ENCODE measurements at regions not wholly inside any gene's neighbourhood (a gene's known extent, or its start where the extent isn't known, plus 50 kb on each side); places are given as distances from the start of the nearest gene placed in this dataset.
"Not testable (repeated sequence)": the region's sequence is repeated elsewhere in the genome, so short reads cannot be mapped to it uniquely, and the experiment has no call there.

- no peak for DNase-seq
Measured at GRCh38 chr11:49442669-49443068, 234.3 kb upstream of the FOLH1 start.

- DNase-seq, result not testable (repeated sequence)
Measured at GRCh38 chr11:49439901-49440300, 231.5 kb upstream of the FOLH1 start.

GRCh38 chr11:49434308-49434707, 225.9 kb upstream of the FOLH1 start:
- DNase-seq, result not testable (repeated sequence)

GRCh38 chr11:49432242-49432848, 223.9 kb upstream of the FOLH1 start:
- DNase-seq, result no peak

- peak in 2 of 14 donors; percentile 1 to 9 for DNase-seq
Measured at GRCh38 chr11:49424136-49424535, 215.7 kb upstream of the FOLH1 start.

GRCh38 chr11:49418877-49419276, 210.5 kb upstream of the FOLH1 start:
- not testable (repeated sequence) for DNase-seq

- no peak for DNase-seq
Measured at GRCh38 chr11:49405743-49406142, 197.3 kb upstream of the FOLH1 start.

GRCh38 chr11:49395789-49396188, 187.4 kb upstream of the FOLH1 start:
- DNase-seq, result not testable (repeated sequence)

GRCh38 chr11:49390362-49390761, 182.0 kb upstream of the FOLH1 start:
- not testable (repeated sequence) for DNase-seq

GRCh38 chr11:49389149-49389548, 180.7 kb upstream of the FOLH1 start:
- DNase-seq, result not testable (repeated sequence)

- DNase-seq, result not testable (repeated sequence)
Measured at GRCh38 chr11:49384371-49384770, 176.0 kb upstream of the FOLH1 start.

GRCh38 chr11:49377978-49378377, 169.6 kb upstream of the FOLH1 start:
- no peak for DNase-seq

- DNase-seq, result not testable (repeated sequence)
Measured at GRCh38 chr11:49373866-49374265, 165.5 kb upstream of the FOLH1 start.

- not testable (repeated sequence) for DNase-seq
Measured at GRCh38 chr11:49373385-49373784, 165.0 kb upstream of the FOLH1 start.

GRCh38 chr11:49372137-49372536, 163.7 kb upstream of the FOLH1 start:
- not testable (repeated sequence) for DNase-seq

- DNase-seq, result not testable (repeated sequence)
Measured at GRCh38 chr11:49368556-49368955, 160.2 kb upstream of the FOLH1 start.

GRCh38 chr11:49365375-49365774, 157.0 kb upstream of the FOLH1 start:
- DNase-seq, result not testable (repeated sequence)

GRCh38 chr11:49362994-49363393, 154.6 kb upstream of the FOLH1 start:
- not testable (repeated sequence) for DNase-seq

GRCh38 chr11:49354536-49354935, 146.1 kb upstream of the FOLH1 start:
- not testable (repeated sequence) for DNase-seq

GRCh38 chr11:49352868-49353267, 144.5 kb upstream of the FOLH1 start:
- DNase-seq, result not testable (repeated sequence)

- DNase-seq, result not testable (repeated sequence)
Measured at GRCh38 chr11:49346627-49347026, 138.2 kb upstream of the FOLH1 start.

GRCh38 chr11:49328485-49329186, 120.2 kb upstream of the FOLH1 start:
- not testable (repeated sequence) for DNase-seq

GRCh38 chr11:49327766-49328165, 119.4 kb upstream of the FOLH1 start:
- DNase-seq, result not testable (repeated sequence)

GRCh38 chr11:49326651-49327050, 118.2 kb upstream of the FOLH1 start:
- not testable (repeated sequence) for DNase-seq

All from C1 segment of cervical spinal cord (tissue), 14 donors.